Ovary (tissue), 3 donors: ENCODE measurements at regions not wholly inside any gene's neighbourhood (a gene's known extent, or its start where the extent isn't known, plus 50 kb on each side); places are given as distances from the start of the nearest gene placed in this dataset.

Experiments used
- EP300 ChIP-seq: sonication (generic); formaldehyde crosslinking; IDR thresholded peaks from one replicate; pipeline ENCODE4 v1.6.1; 2017; ENCODE audit warnings: antibody characterized with exemption
- TF ChIP-seq, protein P1 (sequence below), 3 donors: fragments of 450-650 bp in 2 of 3; fragments of 200-600 bp in 1 of 3; IDR thresholded peaks; one replicate each; pipeline versions ENCODE4 v1.5.1 to v1.8.0; 2016 to 2022; ENCODE audit warnings: antibody characterized with exemption in 3 of 3, mild to moderate bottlenecking in 1 of 3
- donor health status: DM: no; HTN: no; CAD: no.

GRCh38 chr11:123323568-123323967 lies 106.5 kb upstream of the GRAMD1B start:
- TF ChIP-seq, protein P1, sequence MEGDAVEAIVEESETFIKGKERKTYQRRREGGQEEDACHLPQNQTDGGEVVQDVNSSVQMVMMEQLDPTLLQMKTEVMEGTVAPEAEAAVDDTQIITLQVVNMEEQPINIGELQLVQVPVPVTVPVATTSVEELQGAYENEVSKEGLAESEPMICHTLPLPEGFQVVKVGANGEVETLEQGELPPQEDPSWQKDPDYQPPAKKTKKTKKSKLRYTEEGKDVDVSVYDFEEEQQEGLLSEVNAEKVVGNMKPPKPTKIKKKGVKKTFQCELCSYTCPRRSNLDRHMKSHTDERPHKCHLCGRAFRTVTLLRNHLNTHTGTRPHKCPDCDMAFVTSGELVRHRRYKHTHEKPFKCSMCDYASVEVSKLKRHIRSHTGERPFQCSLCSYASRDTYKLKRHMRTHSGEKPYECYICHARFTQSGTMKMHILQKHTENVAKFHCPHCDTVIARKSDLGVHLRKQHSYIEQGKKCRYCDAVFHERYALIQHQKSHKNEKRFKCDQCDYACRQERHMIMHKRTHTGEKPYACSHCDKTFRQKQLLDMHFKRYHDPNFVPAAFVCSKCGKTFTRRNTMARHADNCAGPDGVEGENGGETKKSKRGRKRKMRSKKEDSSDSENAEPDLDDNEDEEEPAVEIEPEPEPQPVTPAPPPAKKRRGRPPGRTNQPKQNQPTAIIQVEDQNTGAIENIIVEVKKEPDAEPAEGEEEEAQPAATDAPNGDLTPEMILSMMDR (IDR thresholded peaks at IDR 0.05): no peak
- no peak for TF ChIP-seq EP300
